ENCODE measurements at regions not wholly inside any gene's neighbourhood (a gene's known extent, or its start where the extent isn't known, plus 50 kb on each side); places are given as distances from the start of the nearest gene placed in this dataset.

- TF ChIP-seq CTCF (conservative IDR thresholded peaks at IDR 0.05 in 1 of 2, IDR thresholded peaks at IDR 0.05 in 1 of 2; ENCODE audit: extremely low read depth in 1 of 2, insufficient read depth in 1 of 2, low read depth in 1 of 2, low read length in 2 of 2) = no peak
- no peak for TF ChIP-seq EZH2 (IDR thresholded peaks at IDR 0.05; ENCODE audit: borderline replicate concordance, low read length)
Observed at GRCh38 chrX:11932423-11932822, 174.4 kb downstream of the MSL3 start.

All from mammary epithelial cell (primary cell).